ENCODE measurements at regions not wholly inside any gene's neighbourhood (a gene's known extent, or its start where the extent isn't known, plus 50 kb on each side); places are given as distances from the start of the nearest gene placed in this dataset.

- H2AK9ac ChIP-seq (replicated peaks; ENCODE audit: low read depth, low read length, poor library complexity) = no peak overlapping the region
- H3K9me1 ChIP-seq (ENCODE audit: insufficient read depth, low read length) = no peaks in the 10 kb centered on the region
- no TSS peak for BruUV-seq (replicated peaks)
- ATAC-seq (ENCODE audit: low read depth) (no peak), DNase-seq (no peak)
- POLR2A ChIA-PET (ENCODE audit: unreplicated experiment) = no interaction called here
- intact Hi-C loops (cut with micrococcal nuclease) (no loop called here), in situ Hi-C loops (cut with MboI; ENCODE audit: low sequenced_read_pairs) (no loop called here), dilution Hi-C loops (cut with HindIII; ENCODE audit: low sequenced_read_pairs, unreplicated experiment) (no loop called here)
- H2BK120ac ChIP-seq (ENCODE audit: low read depth, low read length) = no peak overlapping the region
- H4K8ac ChIP-seq (ENCODE audit: low read depth in 2 of 2, low read length in 2 of 2) = no peak overlapping the region
- H3K27me3 ChIP-seq (ENCODE audit: control insufficient read depth, insufficient read depth, low read length) = no peaks in the 10 kb centered on the region
- no peaks in the 10 kb centered on the region for H4K20me1 ChIP-seq (ENCODE audit: insufficient read depth, low read length)
- H3K56ac ChIP-seq (ENCODE audit: extremely low read depth, insufficient read depth, low read length) = no peak overlapping the region
- no peak overlapping the region for H2BK5ac ChIP-seq (ENCODE audit: low read depth, low read length, poor library complexity, severe bottlenecking)
- 62% methylated on average over 6 of the region's 16 CpGs; no CpG with 5 or more reads in 1 of the 2 experiments for WGBS, 2 experiments (ENCODE audit: extremely low coverage in 2 of 2, insufficient read length in 1 of 2)
- no peak overlapping the region for H2BK15ac ChIP-seq (ENCODE audit: low read depth, low read length)
- TF ChIP-seq CEBPB (IDR thresholded peaks at IDR 0.05; ENCODE audit: low read depth, low read length) (no peak), MAFK (IDR thresholded peaks at IDR 0.05; ENCODE audit: low read depth, low read length) (no peak), RCOR1 (IDR thresholded peaks at IDR 0.05; ENCODE audit: insufficient replicate concordance, low read length) (no peak), MXI1 (IDR thresholded peaks at IDR 0.05; ENCODE audit: borderline replicate concordance, low read depth, low read length) (no peak), SMC3 (IDR thresholded peaks at IDR 0.05; ENCODE audit: low read depth, low read length) (no peak), RFX5 (IDR thresholded peaks at IDR 0.05; ENCODE audit: low read depth, low read length) (no peak), POLR2A (IDR thresholded peaks at IDR 0.05; ENCODE audit: low read depth, low read length) (no peak), RAD21 (IDR thresholded peaks at IDR 0.05; ENCODE audit: low read length) (no peak), FOS (IDR thresholded peaks at IDR 0.05; ENCODE audit: low read depth, low read length) (no peak)
- no peaks in the 10 kb centered on the region for H3K4me1 ChIP-seq (ENCODE audit: control insufficient read depth, insufficient read depth, low read length)
- no peak overlapping the region for H4K5ac ChIP-seq (ENCODE audit: low read depth, low read length)
- H2BK20ac ChIP-seq (ENCODE audit: low read depth, low read length) = no peak overlapping the region
- no peaks in the 10 kb centered on the region for H3K36me3 ChIP-seq (ENCODE audit: control insufficient read depth, insufficient read depth, low read length)
- no peak overlapping the region for H3K27ac ChIP-seq (ENCODE audit: insufficient read depth, low read length)
- peaks cover 18% of the 10 kb centered on the region for H3K9me3 ChIP-seq (ENCODE audit: control insufficient read depth, insufficient read depth, low read length)
- CTCF ChIA-PET = interaction anchor here (0.6 kb wide), 1 partner anchor 545 kb away, joined by 4 read pairs; no protein-coding TSS in a partner anchor
- H2AFZ ChIP-seq (replicated peaks; ENCODE audit: low read length, poor library complexity) = no peak overlapping the region
- H3K4me3 ChIP-seq (ENCODE audit: insufficient read depth, low read depth, low read length) = no peak overlapping the region
- no peak overlapping the region for H3K23ac ChIP-seq (ENCODE audit: low read depth, low read length)
- no peak overlapping the region for H3K14ac ChIP-seq (replicated peaks; ENCODE audit: low read depth, low read length)
- H3K79me1 ChIP-seq (ENCODE audit: low read depth in 1 of 2, low read length in 2 of 2) = no peaks in the 10 kb centered on the region
- H3K4ac ChIP-seq (ENCODE audit: low read depth, low read length) = no peak overlapping the region
- H4K91ac ChIP-seq (ENCODE audit: insufficient read depth, low read depth, low read length) = no peak overlapping the region
- no peak overlapping the region for H3K9ac ChIP-seq (ENCODE audit: low read depth, low read length)
- H2AK5ac ChIP-seq (ENCODE audit: low read depth, low read length) = no peak overlapping the region
- no peak overlapping the region for H3K18ac ChIP-seq (ENCODE audit: low read depth, low read length)
- no peak overlapping the region for H3K4me2 ChIP-seq (ENCODE audit: low read depth, low read length)
Measured at GRCh38 chr7:21221130-21221529, 206.8 kb upstream of the SP4 start.
